MM.1S (cell line): ENCODE measurements at regions not wholly inside any gene's neighbourhood (a gene's known extent, or its start where the extent isn't known, plus 50 kb on each side); places are given as distances from the start of the nearest gene placed in this dataset.

Source experiments
- EZH2 ChIP-seq: fragments of 300-600 bp; sonication (generic); optimal IDR thresholded peaks from 2 replicates; pipeline ENCODE3; 2017; ENCODE audit warnings: low read depth, mild to moderate bottlenecking, antibody characterized with exemption, low read length, mixed read lengths
- TF ChIP-seq, protein P1 (sequence below): fragments of 300-600 bp; sonication (generic); IDR thresholded peaks from 2 replicates; pipeline ENCODE4 v1.5.1; 2016; ENCODE audit warnings: antibody characterized with exemption, low read length, mixed read lengths

DNA sequence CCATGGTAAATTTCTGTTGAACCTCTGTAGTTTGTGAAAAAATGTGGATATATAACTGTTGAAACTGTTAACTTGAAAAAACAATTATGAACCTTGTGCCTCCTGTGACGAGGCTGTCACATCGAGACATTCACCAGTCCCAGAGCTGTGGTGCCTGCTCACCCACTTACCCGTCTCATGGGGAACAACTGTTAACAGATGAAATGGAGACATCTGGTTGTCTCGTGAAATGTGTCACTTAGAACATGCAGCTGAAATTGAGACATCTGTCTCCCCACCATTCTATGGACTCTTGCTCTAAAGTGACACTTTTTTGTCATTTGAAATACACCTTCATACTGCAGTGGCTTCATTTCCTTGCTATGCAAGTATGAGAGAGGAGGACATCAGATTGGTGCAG lies 240.6 kb downstream of the GXYLT1 start:
- TF ChIP-seq, protein P1, sequence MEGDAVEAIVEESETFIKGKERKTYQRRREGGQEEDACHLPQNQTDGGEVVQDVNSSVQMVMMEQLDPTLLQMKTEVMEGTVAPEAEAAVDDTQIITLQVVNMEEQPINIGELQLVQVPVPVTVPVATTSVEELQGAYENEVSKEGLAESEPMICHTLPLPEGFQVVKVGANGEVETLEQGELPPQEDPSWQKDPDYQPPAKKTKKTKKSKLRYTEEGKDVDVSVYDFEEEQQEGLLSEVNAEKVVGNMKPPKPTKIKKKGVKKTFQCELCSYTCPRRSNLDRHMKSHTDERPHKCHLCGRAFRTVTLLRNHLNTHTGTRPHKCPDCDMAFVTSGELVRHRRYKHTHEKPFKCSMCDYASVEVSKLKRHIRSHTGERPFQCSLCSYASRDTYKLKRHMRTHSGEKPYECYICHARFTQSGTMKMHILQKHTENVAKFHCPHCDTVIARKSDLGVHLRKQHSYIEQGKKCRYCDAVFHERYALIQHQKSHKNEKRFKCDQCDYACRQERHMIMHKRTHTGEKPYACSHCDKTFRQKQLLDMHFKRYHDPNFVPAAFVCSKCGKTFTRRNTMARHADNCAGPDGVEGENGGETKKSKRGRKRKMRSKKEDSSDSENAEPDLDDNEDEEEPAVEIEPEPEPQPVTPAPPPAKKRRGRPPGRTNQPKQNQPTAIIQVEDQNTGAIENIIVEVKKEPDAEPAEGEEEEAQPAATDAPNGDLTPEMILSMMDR, result no peak
- no peak for TF ChIP-seq EZH2
